Right lung (tissue), 2 donors: ENCODE measurements at regions not wholly inside any gene's neighbourhood (a gene's known extent, or its start where the extent isn't known, plus 50 kb on each side); places are given as distances from the start of the nearest gene placed in this dataset.
"Not testable (repeated sequence)": the region's sequence is repeated elsewhere in the genome, so short reads cannot be mapped to it uniquely, and the experiment has no call there.

Source experiments
- DNase-seq, 2 donors: peaks; one replicate each; pipeline ENCODE4 v3.0.0-alpha.2; 2013

- DNase-seq = no peak
These were observed 51.4 kb downstream of the MRPL36 start for GRCh38 chr5:1748271-1748670.

- no peak for DNase-seq
These were observed 51.9 kb downstream of the MRPL36 start for GRCh38 chr5:1747803-1748085.

GRCh38 chr5:1747079-1747802 is 52.4 kb downstream of the MRPL36 start:
- DNase-seq = no peak

GRCh38 chr5:1746371-1747078 is 53.1 kb downstream of the MRPL36 start:
- no peak for DNase-seq

GRCh38 chr5:1745796-1746370 is 53.8 kb downstream of the MRPL36 start:
- no peak for DNase-seq

DNA sequence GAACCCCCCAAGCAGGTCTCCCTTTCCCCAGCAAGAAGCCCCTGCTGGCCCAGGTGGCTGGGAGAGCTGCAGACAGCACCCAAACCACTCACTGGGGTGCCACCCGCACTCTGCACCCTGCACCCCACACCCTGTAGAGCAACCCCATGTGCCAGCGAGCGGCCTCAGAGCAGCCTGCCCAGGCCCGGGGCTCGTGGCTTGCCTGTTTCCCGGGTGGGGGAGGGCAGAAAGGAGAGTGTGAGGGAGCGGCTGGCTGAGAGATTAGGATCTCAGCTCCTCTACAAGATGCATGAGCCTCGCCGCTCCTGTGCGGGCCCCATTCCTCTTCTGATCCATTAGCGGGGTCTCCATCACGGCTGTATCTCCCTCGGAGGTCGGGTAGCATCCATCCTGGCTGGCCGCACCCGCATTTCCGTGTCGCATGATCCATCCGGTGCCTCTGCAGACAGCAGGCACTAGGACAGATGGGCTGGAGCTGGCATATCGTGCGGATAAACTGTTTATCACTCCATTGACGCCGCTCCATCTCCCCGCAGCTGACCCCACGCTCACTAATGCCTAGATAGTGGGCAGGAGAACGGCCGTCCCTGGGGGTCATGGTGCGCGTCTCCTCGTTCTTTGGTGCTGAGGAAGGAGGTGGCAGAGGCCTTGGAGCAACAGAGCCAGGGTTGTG is 54.4 kb downstream of the MRPL36 start:
- no peak for DNase-seq

GRCh38 chr5:1744393-1745122 is 55.1 kb downstream of the MRPL36 start:
- no peak for DNase-seq

GRCh38 chr5:1743769-1744085 is 55.9 kb downstream of the MRPL36 start:
- DNase-seq = no peak

- no peak for DNase-seq
These were observed 56.4 kb downstream of the MRPL36 start for GRCh38 chr5:1743061-1743768.

GRCh38 chr5:1737790-1738405 is 61.7 kb downstream of the MRPL36 start:
- DNase-seq = no peak

DNA sequence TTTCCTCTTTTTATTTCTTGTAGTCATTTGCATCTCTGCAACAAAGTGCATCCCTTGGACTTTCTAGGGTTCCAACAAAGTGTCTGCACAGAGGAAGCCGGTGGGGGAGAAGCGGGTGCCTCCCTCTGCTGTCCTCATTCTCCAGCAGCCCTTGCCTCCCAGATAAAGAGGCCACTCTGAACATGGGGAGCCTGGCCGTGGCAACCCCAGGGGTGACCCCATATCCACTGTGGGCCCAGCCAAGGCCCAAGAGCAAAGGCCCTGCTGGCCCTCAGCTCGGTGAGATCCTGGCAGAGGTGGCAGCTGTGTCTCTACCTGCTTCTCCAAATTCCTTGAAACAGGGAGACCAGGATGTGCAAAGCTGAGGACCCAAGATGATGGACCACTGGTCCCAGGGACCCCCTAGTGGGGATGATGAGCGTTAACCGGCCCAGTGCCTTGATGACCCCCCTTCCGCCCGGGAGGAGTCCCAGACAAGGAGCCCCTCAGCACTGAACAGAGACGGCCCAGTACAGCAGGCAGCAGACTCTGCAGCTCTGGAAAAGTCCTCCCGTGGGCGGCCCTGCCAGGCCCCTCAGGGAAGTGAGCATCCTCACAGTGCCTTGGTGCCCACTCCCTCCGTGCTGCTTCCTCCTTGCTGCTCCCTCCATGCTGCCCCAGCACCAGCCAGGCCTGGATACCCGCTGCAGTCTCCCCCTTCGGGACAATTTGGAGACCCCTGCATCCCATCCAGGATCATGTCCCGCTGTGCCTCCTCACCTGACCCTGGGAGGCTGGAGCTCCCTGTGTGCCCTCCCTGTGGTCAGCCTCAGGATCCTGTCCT is 62.5 kb downstream of the MRPL36 start:
- DNase-seq = no peak

DNA sequence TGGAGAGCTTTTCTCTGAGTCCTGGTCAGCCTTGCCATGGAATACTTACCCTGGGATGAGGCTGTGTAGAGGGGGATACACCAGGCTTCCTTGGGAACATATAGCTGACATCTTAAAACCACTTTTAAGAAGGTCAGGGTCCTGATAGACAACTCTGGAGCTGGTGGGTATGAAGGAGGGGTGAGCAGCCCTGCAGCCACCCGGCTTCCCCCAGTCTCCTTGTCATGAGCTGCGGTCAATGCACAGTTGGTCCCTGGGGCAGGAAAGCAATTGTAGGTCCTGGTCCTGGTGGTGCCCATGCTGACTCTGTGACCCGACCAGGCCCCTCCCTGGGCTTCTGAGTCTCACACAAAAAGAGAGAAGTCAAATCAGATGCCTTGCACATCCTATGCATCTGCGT is 63.6 kb downstream of the MRPL36 start:
- no peak for DNase-seq

DNA sequence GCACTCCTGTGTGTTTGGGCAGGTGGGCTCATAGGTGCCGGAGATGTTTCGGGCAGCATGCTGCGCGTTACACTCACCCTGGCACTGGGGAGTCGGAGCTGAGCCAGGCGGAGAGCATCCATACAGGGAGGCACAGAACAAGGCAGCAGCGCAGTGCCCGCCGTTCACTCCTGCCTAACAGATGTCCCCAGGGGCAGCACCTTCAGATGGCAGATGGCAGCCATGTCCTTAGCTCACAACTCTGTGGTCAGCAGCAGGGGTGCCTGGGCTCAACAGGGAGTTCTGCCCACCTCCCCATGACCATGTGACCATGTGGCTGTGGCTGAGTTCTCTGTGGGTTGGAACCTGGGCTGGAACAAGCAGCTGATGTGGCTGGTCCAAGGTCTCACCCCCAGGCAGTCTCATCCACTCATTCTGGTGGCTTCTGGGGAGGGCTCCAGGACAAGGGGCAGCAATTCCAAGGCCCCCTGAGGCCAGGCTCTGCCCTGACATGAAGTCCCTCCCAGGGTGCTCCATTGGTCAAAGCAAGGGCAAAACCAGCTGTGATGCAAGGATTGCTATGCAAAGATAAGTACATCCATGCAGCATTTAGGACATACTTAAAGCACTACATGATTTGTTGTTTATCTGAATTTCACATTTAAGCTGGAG is 64.2 kb downstream of the MRPL36 start:
- no peak for DNase-seq

GRCh38 chr5:1734908-1735289 is 64.7 kb downstream of the MRPL36 start:
- no peak for DNase-seq

GRCh38 chr5:1734271-1734907 is 65.2 kb downstream of the MRPL36 start:
- DNase-seq = no peak

DNA sequence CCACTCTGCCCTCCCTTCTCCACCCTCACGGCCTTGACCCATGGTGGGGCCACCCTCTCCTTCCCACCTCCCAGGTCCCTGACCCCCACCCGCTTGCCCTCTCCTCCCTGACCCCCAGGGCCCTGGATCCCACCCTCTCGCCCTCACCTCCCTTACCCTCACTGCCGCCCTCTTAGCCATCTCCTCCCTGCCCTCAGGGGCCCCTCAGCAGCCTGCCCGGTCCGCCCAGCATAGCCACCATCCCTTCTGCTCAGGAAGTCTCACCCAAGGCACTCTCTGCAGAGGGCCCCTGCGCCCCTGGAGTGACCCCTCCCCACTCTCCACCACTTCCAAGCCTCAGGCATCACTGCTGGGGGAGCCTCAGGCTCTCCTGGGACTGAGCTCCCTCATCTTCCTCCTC is 66.3 kb downstream of the MRPL36 start:
- no peak for DNase-seq

GRCh38 chr5:1732945-1733344 is 66.7 kb downstream of the MRPL36 start:
- no peak for DNase-seq

DNA sequence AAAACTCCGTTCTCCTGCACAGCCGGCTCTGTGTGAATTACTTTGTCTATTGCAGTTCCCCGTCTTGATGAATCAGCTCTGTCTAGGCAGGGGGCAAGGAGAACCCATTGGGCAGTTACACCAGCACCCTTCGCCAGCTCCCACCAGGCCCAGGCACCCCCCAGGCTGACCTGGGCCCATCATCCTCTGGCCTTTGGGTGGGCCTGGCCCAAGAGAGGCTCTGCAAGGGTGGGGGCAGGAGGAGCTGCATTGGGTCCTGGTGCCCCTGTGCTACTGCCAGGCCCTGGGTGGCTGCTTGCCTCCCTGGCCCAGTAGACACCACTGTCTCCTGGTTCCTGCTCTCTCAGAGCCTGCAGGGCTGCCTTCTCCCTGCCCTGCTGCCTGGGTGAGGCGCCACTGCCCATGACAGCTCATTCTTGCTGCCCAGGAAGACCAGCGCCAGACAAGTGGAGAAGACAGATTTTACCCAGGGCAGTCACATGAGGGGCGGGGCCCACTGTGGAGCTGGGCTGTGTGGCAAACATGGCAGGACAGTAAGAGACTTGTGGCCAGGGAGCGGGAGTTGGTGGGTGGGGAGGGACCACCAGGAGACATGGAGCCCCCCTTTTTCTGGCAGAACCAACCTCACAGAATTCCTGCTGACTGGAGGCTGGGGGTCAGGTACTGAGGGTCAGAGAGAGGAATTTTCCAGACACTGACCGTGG is 67.2 kb downstream of the MRPL36 start:
- DNase-seq = no peak

GRCh38 chr5:1731855-1732237 is 67.8 kb downstream of the MRPL36 start:
- DNase-seq = not testable (repeated sequence)
